ENCODE measurements at regions not wholly inside any gene's neighbourhood (a gene's known extent, or its start where the extent isn't known, plus 50 kb on each side); places are given as distances from the start of the nearest gene placed in this dataset.

GRCh38 chr4:14892563-14892962, 109.7 kb upstream of the CPEB2 start:
- WGBS: 91% methylated on average over 3 of the region's 3 CpGs
- Histone ChIP-seq H3K27ac (no peak overlapping the region), H3K9me3 (no peaks in the 10 kb centered on the region), H3K4me1 (peaks cover 18% of the 10 kb centered on the region), H3K4me3 (no peak overlapping the region), H3K36me3 (no peaks in the 10 kb centered on the region), H3K27me3 (no peaks in the 10 kb centered on the region)
- DNase-seq (ENCODE audit: low spot score in 2 of 2): no peak
- TF ChIP-seq EP300 (IDR thresholded peaks at IDR 0.05) (no peak), POLR2A (IDR thresholded peaks at IDR 0.05) (no peak), CTCF (IDR thresholded peaks at IDR 0.05) (no peak), POLR2AphosphoS5 (IDR thresholded peaks at IDR 0.05) (no peak)

DNA sequence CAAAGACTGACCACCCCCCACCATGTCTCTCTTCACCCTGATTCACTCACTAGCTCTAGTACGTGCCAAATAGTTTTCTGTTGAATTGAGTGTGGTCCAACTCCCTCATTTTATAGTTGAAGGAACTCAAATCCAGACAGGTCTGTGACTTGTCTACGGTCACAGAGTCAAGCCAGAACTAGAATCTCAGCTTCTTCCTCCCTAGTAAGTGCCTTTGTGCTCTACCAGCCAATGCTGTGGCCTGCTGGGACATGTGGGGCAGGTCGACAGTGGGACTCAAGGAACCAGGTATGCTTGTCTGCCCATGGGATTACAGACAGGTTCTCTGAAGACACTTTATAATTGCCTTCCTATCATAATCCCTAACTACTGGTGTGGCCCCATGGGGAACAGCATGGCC, 108.6 kb upstream of the CPEB2 start:
- no peak overlapping the region for H3K27ac ChIP-seq
- H3K4me3 ChIP-seq: no peak overlapping the region
- peaks cover 11% of the 10 kb centered on the region for H3K4me1 ChIP-seq
- 64% methylated on average over 3 of the region's 3 CpGs for WGBS
- H3K36me3 ChIP-seq: no peaks in the 10 kb centered on the region
- DNase-seq (ENCODE audit: low spot score in 2 of 2): no peak
- H3K9me3 ChIP-seq: no peaks in the 10 kb centered on the region
- H3K27me3 ChIP-seq: no peaks in the 10 kb centered on the region
- TF ChIP-seq CTCF (IDR thresholded peaks at IDR 0.05): no peak
- no peak for TF ChIP-seq POLR2AphosphoS5 (IDR thresholded peaks at IDR 0.05)
- no peak for TF ChIP-seq EP300 (IDR thresholded peaks at IDR 0.05)
- TF ChIP-seq POLR2A (IDR thresholded peaks at IDR 0.05): no peak

DNA sequence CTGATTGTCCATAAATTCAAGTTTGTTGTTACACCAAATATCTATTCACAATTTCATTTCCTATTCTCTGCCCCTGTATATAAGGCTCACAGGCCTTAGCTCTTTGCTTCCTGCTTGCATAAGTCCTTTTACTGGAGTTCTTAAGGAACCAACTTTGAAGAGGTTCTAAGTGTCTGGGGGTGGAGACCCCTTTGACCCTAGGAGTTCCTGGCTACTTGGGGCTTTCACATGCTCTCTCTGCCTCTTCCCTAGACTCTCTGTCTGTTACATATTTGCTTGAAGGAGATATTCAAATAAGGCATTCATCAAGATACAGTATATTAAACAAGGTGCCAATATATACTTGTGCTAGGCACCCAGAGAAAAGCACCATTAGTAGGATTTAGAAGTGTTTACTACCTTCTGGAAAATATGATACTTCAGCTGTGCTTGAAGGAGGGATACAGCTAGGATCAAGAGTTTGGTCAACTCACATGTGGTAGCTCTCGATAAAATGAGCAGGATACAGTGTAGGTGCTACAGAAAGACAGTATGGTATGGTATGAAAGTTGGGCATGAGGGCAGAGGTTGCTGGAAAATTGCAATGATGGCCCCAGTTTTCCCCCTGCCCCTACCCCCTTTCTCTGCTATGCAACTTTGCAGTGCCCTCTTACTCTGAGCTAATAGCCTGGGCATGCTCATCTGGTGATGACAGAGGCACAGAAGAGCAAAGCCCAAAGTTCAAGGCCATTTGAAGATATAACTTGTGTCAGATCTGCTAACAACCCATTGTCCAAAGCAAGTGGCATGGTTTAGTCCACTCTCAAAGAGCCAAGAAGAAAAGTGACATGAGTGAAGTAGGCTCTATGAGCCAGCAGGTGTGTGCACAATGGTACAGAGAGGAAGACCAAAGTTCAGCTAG, 107.6 kb upstream of the CPEB2 start:
- Histone ChIP-seq H3K9me3 (no peaks in the 10 kb centered on the region), H3K4me3 (no peak overlapping the region), H3K36me3 (no peaks in the 10 kb centered on the region), H3K4me1 (peaks cover 4% of the 10 kb centered on the region), H3K27me3 (no peaks in the 10 kb centered on the region), H3K27ac (no peak overlapping the region)
- TF ChIP-seq POLR2AphosphoS5 (IDR thresholded peaks at IDR 0.05) (no peak), POLR2A (IDR thresholded peaks at IDR 0.05) (no peak), CTCF (IDR thresholded peaks at IDR 0.05) (no peak), EP300 (IDR thresholded peaks at IDR 0.05) (no peak)
- WGBS: 96% methylated on average over 1 of the region's 1 CpG
- no peak for DNase-seq (ENCODE audit: low spot score in 2 of 2)

GRCh38 chr4:14896656-14897175, 105.6 kb upstream of the CPEB2 start:
- no peaks in the 10 kb centered on the region for H3K27me3 ChIP-seq
- H3K36me3 ChIP-seq: no peaks in the 10 kb centered on the region
- H3K4me1 ChIP-seq: peaks cover 4% of the 10 kb centered on the region
- TF ChIP-seq CTCF (IDR thresholded peaks at IDR 0.05): no peak
- TF ChIP-seq POLR2A (IDR thresholded peaks at IDR 0.05): no peak
- no peak for TF ChIP-seq POLR2AphosphoS5 (IDR thresholded peaks at IDR 0.05)
- no peak for TF ChIP-seq EP300 (IDR thresholded peaks at IDR 0.05)
- DNase-seq (ENCODE audit: low spot score in 2 of 2): no peak
- no peaks in the 10 kb centered on the region for H3K9me3 ChIP-seq
- H3K4me3 ChIP-seq: no peak overlapping the region
- WGBS: 91% methylated on average over 2 of the region's 2 CpGs
- H3K27ac ChIP-seq: no peak overlapping the region

GRCh38 chr4:14897217-14897616, 105.1 kb upstream of the CPEB2 start:
- TF ChIP-seq POLR2AphosphoS5 (IDR thresholded peaks at IDR 0.05): no peak
- no peak for TF ChIP-seq CTCF (IDR thresholded peaks at IDR 0.05)
- no peak for TF ChIP-seq EP300 (IDR thresholded peaks at IDR 0.05)
- no peak for TF ChIP-seq POLR2A (IDR thresholded peaks at IDR 0.05)
- no peaks in the 10 kb centered on the region for H3K27me3 ChIP-seq
- 78% methylated on average over 2 of the region's 2 CpGs for WGBS
- H3K4me1 ChIP-seq: peaks cover 4% of the 10 kb centered on the region
- no peaks in the 10 kb centered on the region for H3K9me3 ChIP-seq
- H3K36me3 ChIP-seq: no peaks in the 10 kb centered on the region
- no peak overlapping the region for H3K27ac ChIP-seq
- no peak for DNase-seq (ENCODE audit: low spot score in 2 of 2)
- no peak overlapping the region for H3K4me3 ChIP-seq
